Coronary artery (tissue), 2 donors: ENCODE measurements at regions not wholly inside any gene's neighbourhood (a gene's known extent, or its start where the extent isn't known, plus 50 kb on each side); places are given as distances from the start of the nearest gene placed in this dataset.
"Not testable (repeated sequence)": the region's sequence is repeated elsewhere in the genome, so short reads cannot be mapped to it uniquely, and the experiment has no call there.

Experiments used
- DNase-seq: peaks from one replicate; pipeline ENCODE4 v3.0.0-alpha.2; 2017; ENCODE audit warnings: low spot score
- H3K27ac ChIP-seq, 2 donors: fragments of 200-600 bp; sonication (generic); one replicate each; pipeline ENCODE4 v1.5.1; 2016 to 2019
- H3K4me3 ChIP-seq: fragments of 200-600 bp; sonication (generic); 2 replicates; pipeline ENCODE4 v1.5.1; 2016; ENCODE audit warnings: mild to moderate bottlenecking, moderate library complexity
- TF ChIP-seq, protein P1 (sequence below): fragments of 200-600 bp; sonication (generic); IDR thresholded peaks from one replicate; pipeline ENCODE4 v1.5.1; 2019; ENCODE audit warnings: antibody characterized with exemption

DNA sequence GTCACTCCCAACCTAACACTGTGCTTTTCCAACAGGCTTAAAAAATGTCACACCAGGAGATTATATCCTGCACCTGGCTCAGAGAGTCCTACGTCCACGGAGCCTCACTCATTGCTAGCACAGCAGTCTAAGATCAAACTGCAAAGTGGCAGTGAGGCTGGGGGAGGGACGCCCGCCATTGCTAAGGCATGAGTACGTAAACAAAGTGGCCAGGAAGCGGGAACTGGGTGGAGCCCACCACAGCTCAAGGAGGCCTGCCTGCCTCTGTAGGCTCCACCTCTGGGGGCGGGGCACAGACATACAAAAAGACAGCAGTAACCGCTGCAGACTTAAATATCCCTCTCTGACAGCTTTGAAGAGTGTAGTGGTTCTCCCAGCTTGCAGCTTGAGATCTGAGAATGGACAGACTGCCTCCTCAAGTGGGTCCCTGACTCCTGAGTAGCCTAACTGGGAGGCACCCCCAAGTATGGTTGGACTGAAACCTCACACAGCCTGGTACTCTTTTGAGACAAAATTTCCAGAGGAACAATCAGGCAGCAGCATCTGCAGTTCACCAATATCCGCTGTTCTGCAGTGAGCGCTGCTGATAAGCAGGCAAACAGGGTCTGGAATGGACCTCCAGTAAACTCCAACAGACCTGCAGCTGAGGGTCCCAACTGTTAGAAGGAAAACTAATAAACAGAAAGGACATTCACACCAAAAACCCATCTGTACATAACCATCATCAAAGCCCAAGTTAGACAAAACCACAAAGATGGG, 2986.4 kb upstream of the OR11H1 start:
- not testable (repeated sequence) for H3K27ac ChIP-seq, H3K4me3 ChIP-seq
- DNase-seq = peak; percentile 11

DNA sequence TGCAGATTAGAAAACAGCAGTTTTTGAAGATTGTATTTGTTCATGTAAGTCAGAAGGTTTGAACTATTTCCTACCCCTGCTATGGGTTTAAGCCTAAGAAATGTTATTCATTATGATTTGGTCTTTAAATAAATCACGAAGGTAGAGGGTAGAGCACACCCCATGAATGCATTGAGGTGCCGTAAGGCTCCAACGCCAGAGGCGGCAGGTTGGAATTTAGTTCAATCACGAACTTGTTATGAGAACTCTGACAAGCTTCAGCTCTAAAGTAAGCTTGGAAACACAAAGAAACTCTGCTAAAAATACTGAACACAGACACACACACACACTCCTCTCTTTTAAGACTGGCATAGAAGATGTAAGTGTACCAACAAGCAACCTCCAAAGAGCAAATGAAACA, 2974.6 kb upstream of the OR11H1 start:
- H3K4me3 ChIP-seq, DNase-seq, H3K27ac ChIP-seq: not testable (repeated sequence)

GRCh38 chr22:12554648-12555192, 2973.3 kb upstream of the OR11H1 start:
- not testable (repeated sequence) for H3K27ac ChIP-seq, H3K4me3 ChIP-seq, DNase-seq

- not testable (repeated sequence) for H3K27ac ChIP-seq, H3K4me3 ChIP-seq, DNase-seq
Measured at GRCh38 chr22:12571500-12571899, 2956.5 kb upstream of the OR11H1 start.

- H3K4me3 ChIP-seq, H3K27ac ChIP-seq, DNase-seq: not testable (repeated sequence)
Measured at GRCh38 chr22:12579655-12580054, 2948.3 kb upstream of the OR11H1 start.

DNA sequence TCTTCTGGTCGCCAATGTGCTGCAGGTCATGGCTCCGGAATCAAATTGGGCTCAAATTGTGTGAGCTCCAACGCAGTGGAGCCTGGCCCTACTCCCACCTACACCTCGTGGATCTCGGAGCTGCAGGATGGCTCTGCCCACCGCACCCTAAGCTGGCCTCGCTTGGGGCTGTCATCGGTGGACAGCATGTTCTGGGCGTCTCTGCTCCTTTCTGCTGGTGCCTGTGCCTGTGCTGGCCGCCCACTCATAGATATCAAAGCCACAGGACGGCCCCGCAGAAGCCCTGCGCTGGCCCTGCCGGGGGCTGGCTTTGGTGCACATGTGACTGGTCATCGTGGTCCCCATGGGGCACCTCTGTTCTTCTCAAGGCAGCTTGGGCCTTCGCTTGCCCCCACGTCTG, 2943.5 kb upstream of the OR11H1 start:
- not testable (repeated sequence) for H3K27ac ChIP-seq, DNase-seq, H3K4me3 ChIP-seq

GRCh38 chr22:12584874-12585273, 2943.1 kb upstream of the OR11H1 start:
- not testable (repeated sequence) for DNase-seq, H3K4me3 ChIP-seq, H3K27ac ChIP-seq

- not testable (repeated sequence) for DNase-seq, H3K4me3 ChIP-seq
Measured at GRCh38 chr22:12595724-12596123, 2932.3 kb upstream of the OR11H1 start.

GRCh38 chr22:12597778-12598177, 2930.2 kb upstream of the OR11H1 start:
- not testable (repeated sequence) for H3K27ac ChIP-seq, H3K4me3 ChIP-seq, DNase-seq

More at GRCh38 chr22:12595724-12596123, 2932.3 kb upstream of the OR11H1 start:
- H3K27ac ChIP-seq = not testable (repeated sequence)

DNA sequence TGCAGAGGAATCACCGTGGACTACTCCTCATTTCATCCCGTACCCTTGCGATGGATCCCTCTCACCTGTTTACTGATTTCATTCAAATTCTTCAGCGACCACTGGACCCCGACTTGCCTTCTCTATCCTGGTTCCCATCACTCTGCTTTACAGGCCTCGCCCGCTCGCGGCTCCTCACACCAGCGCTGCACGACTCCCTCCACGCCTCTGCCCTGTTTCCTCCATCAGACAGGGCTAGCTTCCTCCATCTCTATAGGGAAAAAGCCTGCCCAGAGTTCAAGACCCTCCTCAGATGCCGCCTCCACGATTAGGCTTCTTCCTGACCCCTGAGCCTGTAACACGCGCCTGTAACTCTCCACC, 2926.5 kb upstream of the OR11H1 start:
- not testable (repeated sequence) for DNase-seq, H3K27ac ChIP-seq, H3K4me3 ChIP-seq

DNA sequence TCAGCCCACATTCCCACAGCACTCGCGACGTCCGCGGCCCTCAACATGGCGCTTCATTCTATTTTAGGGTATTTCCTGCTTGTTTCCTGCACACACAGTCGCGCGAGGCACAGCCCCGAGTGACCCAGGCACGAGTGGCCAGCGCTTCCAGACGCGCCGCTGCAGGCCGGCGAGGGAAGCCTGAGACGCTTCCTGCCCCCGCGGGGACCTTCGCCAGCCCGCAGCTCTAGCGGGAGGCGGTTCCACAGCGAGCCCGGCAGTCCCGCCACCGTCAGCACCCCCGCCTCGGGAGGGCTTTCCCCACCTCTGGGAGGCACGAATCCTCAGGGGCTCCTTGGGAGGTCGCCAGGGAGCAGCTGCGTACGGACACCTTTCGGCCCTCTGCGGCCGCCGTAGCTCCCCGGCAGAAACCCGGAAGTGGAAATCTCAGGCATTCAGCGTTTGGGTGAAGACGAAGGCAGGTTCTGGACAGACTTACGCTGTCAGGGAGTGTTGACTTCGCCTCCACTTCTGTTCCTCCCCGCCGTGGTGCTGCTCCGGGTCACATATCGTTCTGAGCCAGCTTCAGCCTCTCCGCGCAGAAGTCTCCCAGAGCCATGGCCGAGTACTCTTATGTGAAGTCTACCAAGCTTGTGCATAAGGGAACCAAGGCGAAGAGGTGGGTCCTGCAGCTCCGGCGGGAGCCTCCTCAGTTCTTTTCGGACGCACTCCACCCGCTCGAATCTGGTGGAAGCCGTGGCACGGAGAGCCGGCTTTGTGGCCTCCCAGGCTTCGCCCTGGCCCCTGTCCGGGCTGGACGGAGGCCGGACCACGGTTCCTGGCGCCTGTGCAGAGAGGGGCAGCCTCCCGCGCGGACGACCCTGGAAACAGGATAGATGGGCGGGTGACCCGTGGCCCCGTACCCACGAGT, 2925.9 kb upstream of the OR11H1 start:
- Histone ChIP-seq H3K27ac (no peak overlapping the region), H3K4me3 (no peak overlapping the region)
- no peak for DNase-seq
- TF ChIP-seq, protein P1, sequence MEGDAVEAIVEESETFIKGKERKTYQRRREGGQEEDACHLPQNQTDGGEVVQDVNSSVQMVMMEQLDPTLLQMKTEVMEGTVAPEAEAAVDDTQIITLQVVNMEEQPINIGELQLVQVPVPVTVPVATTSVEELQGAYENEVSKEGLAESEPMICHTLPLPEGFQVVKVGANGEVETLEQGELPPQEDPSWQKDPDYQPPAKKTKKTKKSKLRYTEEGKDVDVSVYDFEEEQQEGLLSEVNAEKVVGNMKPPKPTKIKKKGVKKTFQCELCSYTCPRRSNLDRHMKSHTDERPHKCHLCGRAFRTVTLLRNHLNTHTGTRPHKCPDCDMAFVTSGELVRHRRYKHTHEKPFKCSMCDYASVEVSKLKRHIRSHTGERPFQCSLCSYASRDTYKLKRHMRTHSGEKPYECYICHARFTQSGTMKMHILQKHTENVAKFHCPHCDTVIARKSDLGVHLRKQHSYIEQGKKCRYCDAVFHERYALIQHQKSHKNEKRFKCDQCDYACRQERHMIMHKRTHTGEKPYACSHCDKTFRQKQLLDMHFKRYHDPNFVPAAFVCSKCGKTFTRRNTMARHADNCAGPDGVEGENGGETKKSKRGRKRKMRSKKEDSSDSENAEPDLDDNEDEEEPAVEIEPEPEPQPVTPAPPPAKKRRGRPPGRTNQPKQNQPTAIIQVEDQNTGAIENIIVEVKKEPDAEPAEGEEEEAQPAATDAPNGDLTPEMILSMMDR = no peak

DNA sequence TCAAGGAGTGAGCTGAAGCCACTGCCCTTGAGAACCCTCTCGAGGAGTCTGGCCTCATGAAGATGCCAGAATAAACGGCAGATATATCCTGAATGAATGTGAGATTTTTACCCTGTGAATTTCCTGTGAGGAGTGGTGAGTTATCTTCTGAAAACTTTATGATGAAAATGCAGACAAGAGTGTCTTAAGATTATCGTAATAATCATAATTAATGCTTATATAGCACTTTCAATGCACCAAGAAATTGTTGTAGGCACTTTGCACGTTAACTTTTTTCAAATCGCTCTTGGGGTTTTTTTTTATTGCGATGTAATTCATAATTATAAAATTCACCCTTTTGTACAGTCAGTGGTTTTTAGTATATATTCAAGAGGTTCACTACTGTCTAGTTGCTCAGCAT, 2924.6 kb upstream of the OR11H1 start:
- not testable (repeated sequence) for H3K4me3 ChIP-seq, DNase-seq, H3K27ac ChIP-seq

DNA sequence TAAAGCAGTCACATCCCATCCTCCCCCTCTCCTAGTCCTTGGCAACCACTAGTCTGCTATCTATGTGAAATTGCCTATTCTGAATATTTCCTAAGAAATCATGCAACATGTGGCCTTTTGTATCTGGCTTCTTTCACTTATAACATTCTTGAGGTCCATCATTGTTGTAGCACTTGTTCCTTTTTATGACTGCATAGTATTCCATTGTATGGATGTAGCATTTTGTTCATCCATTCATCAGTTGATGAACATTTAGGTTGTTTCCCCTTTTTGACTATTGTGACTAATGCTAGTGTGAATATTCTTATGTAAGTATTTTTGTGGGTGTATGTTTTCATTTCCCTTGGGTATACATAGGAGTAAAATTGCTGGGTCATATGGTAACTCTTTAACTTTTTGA, 2924.2 kb upstream of the OR11H1 start:
- not testable (repeated sequence) for H3K4me3 ChIP-seq, DNase-seq, H3K27ac ChIP-seq

DNA sequence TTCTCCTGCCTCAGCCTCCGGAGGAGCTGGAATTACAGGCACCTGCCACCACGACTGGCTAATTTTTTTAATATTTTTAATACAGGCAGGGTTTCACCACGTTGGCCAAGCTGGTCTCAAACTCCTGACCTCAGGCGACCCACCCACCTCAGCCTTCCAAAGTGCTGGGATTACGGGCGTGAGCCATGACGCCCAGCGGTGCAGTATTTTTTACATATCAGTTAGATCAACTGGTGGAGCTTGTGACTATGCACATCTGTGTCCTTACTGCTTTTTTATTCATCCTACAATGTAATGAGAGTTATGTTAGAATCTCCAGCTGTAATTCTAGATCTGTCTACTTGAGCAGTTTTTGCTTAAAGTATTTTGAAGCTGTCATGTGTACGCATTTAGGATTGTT, 2919.5 kb upstream of the OR11H1 start:
- H3K4me3 ChIP-seq, H3K27ac ChIP-seq, DNase-seq: not testable (repeated sequence)
